ENCODE measurements at regions not wholly inside any gene's neighbourhood (a gene's known extent, or its start where the extent isn't known, plus 50 kb on each side); places are given as distances from the start of the nearest gene placed in this dataset.

DNA sequence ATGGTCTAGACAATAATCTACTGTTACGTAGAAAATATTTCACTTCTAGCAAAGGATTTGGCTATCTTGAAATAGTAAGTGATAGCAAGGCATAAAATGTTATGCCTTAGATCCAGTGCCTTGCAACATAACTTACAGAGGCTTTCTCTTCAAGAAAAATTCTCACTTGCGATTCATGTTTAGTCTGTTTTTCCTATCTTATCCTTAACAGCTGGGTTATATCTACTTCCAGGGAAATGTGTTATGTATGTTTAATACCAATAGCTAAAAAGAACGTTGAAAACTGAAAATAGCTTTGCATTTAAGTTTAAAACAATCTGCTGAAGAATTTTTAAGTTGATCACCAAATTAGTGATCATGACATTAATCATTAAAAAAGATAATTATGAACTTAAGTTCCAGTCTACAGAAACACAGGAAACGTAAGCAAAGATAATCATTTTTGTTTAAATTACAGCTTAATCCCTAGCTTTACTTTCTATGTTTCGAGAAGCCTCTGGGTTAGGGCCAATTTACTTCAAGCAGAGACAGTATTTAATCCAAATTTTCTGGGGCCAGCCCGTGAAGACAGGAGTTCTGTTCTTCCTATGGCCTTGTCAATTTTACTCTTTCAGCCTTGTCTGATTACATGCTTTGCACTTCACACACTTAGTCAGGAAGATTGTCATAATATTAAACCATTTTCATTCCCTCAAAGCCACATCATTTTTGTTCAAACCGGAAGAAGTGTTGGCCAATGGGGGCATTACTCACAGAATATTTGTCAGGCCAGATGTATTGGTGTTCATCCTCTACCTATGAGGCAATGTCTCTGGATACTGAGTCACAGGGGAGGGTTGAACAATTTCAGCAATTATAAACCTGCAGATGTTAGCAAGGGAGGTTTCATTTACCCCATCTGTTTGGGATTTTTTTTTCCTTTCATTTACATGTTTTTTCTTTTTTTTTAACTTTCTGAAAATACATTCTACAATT lies 1132.9 kb upstream of the ZEB2 start:
- Histone ChIP-seq H3K4me3 (ENCODE audit: low read length) (no peak overlapping the region), H3K4me1 (ENCODE audit: insufficient read depth, low read length) (no peaks in the 10 kb centered on the region), H3K9me3 (ENCODE audit: insufficient read depth, low read depth, low read length) (no peaks in the 10 kb centered on the region), H3K27ac (ENCODE audit: low read length) (no peak overlapping the region), H3K36me3 (ENCODE audit: insufficient read depth, low read depth, low read length) (no peaks in the 10 kb centered on the region), H3K27me3 (ENCODE audit: insufficient read depth, low read length) (no peaks in the 10 kb centered on the region), H3K9ac (ENCODE audit: low read depth, low read length) (no peak overlapping the region)

DNA sequence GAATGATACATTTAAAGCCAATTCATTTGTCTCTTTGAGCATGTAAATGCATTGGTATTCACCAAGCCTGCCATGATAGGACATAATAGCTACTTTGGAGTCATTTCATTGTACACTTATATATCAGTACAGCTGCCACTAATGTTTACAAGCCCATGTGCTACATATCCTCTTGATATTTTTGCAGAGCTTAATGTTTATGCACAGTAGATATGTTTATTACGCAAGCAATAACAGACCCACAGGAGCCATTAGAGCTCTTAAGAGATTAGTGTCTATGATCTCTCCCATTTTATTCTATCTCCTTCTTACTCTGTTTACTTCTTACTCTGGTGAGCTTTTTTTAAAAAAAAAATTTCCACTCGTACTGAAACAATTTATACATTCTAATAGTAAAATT lies 1132.1 kb upstream of the ZEB2 start:
- no peak overlapping the region for H3K9ac ChIP-seq (ENCODE audit: low read depth, low read length)
- no peaks in the 10 kb centered on the region for H3K36me3 ChIP-seq (ENCODE audit: insufficient read depth, low read depth, low read length)
- no peaks in the 10 kb centered on the region for H3K27me3 ChIP-seq (ENCODE audit: insufficient read depth, low read length)
- no peak overlapping the region for H3K27ac ChIP-seq (ENCODE audit: low read length)
- H3K9me3 ChIP-seq (ENCODE audit: insufficient read depth, low read depth, low read length), result no peaks in the 10 kb centered on the region
- no peak overlapping the region for H3K4me3 ChIP-seq (ENCODE audit: low read length)
- H3K4me1 ChIP-seq (ENCODE audit: insufficient read depth, low read length), result no peaks in the 10 kb centered on the region

DNA sequence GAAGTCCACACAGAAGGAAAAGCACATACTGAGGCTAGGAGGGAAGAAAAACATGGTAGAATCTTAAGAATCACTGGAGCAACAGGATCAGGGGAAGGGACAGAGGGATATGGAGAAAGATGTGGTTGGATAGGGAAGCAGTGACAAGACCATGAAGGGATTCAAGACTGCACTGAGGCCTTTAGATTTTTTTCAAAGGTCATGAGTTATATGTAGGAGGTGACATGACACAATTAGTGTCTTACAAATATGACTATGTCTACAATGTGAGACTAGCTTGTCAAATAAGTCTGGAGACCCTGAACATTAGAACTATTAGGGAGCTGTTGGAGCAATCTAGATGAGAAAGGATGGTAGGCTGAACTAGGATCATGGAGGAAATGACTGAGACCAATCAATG lies 1130.3 kb upstream of the ZEB2 start:
- Histone ChIP-seq H3K9me3 (ENCODE audit: insufficient read depth, low read depth, low read length) (no peaks in the 10 kb centered on the region), H3K4me3 (ENCODE audit: low read length) (no peak overlapping the region), H3K36me3 (ENCODE audit: insufficient read depth, low read depth, low read length) (no peaks in the 10 kb centered on the region), H3K27me3 (ENCODE audit: insufficient read depth, low read length) (no peaks in the 10 kb centered on the region), H3K9ac (ENCODE audit: low read depth, low read length) (no peak overlapping the region), H3K27ac (ENCODE audit: low read length) (no peak overlapping the region), H3K4me1 (ENCODE audit: insufficient read depth, low read length) (no peaks in the 10 kb centered on the region)

DNA sequence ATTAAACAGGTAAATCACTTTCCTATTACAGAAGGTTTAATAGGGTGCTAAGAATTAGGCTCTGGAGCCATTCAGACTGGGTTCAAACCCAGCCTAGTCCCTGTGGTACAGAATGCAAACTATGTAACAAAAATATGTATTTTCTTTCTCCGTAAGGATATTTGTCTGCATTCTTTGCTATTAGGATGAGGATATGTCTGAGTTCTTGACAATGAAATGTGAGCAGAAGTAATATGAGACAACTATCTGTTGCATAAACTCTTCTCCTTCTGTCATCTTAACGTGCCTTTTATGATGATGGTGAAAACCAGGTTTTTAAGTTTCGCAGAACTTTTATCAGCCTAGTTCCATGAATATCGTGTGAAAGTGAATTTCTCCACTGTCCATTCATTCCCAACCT lies 1129.1 kb upstream of the ZEB2 start:
- no peak overlapping the region for H3K27ac ChIP-seq (ENCODE audit: low read length)
- no peaks in the 10 kb centered on the region for H3K36me3 ChIP-seq (ENCODE audit: insufficient read depth, low read depth, low read length)
- no peaks in the 10 kb centered on the region for H3K9me3 ChIP-seq (ENCODE audit: insufficient read depth, low read depth, low read length)
- no peak overlapping the region for H3K4me3 ChIP-seq (ENCODE audit: low read length)
- peaks cover 5% of the 10 kb centered on the region; the same call in 1 of the 2 replicates for H3K4me1 ChIP-seq (ENCODE audit: insufficient read depth, low read length)
- no peak overlapping the region for H3K9ac ChIP-seq (ENCODE audit: low read depth, low read length)
- no peaks in the 10 kb centered on the region for H3K27me3 ChIP-seq (ENCODE audit: insufficient read depth, low read length)

DNA sequence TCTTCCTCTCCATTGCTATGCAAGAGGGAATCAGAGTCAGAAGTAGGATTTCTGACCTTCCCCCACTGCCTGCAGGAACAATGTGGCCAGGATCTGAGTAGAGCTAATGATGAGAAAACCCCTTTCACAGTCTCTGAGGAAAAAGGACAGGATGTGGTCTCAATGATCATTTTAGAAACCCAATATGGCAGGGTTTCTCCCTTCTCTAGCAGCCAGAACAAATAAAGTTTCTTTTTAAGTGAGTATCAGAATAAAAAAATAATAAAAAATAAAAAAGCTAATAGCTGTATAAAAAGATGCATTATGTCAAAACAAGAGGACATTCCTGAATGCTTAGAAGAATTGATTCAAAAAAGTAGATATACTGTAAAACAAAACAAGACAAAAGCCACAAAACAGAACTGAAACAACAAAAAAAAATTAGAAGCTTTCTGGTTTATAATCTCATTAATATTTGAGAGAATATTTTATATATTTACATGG lies 1124.9 kb upstream of the ZEB2 start:
- Histone ChIP-seq H3K36me3 (ENCODE audit: insufficient read depth, low read depth, low read length) (no peaks in the 10 kb centered on the region), H3K4me1 (ENCODE audit: insufficient read depth, low read length) (peaks cover 11% of the 10 kb centered on the region), H3K9ac (ENCODE audit: low read depth, low read length) (no peak overlapping the region), H3K27ac (ENCODE audit: low read length) (no peak overlapping the region), H3K27me3 (ENCODE audit: insufficient read depth, low read length) (no peaks in the 10 kb centered on the region), H3K9me3 (ENCODE audit: insufficient read depth, low read depth, low read length) (no peaks in the 10 kb centered on the region), H3K4me3 (ENCODE audit: low read length) (no peak overlapping the region; the same call in 1 of the 2 replicates)

DNA sequence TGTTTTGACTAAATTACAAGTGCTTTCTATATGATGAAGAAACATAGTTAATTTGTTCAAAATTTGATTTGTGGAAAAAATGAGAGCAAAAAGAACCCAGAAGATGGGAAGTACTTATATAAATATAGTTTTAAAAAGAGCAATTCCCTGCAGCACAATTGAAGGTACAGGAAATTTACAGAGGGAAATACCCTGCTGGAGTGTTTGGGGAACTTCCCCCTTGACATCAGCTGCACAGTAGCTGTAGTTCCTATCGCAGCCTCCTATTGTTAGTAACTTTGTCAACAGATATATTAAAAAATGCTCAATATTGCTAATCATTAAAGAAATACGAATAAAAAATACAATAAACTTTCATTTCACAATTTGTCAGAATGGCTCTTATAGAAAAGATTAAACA lies 1118.8 kb upstream of the ZEB2 start:
- Histone ChIP-seq H3K9ac (ENCODE audit: low read depth, low read length) (no peak overlapping the region), H3K27ac (ENCODE audit: low read length) (no peak overlapping the region), H3K27me3 (ENCODE audit: insufficient read depth, low read length) (no peaks in the 10 kb centered on the region), H3K4me3 (ENCODE audit: low read length) (no peak overlapping the region), H3K9me3 (ENCODE audit: insufficient read depth, low read depth, low read length) (no peaks in the 10 kb centered on the region), H3K36me3 (ENCODE audit: insufficient read depth, low read depth, low read length) (no peaks in the 10 kb centered on the region), H3K4me1 (ENCODE audit: insufficient read depth, low read length) (peaks cover 6% of the 10 kb centered on the region)

DNA sequence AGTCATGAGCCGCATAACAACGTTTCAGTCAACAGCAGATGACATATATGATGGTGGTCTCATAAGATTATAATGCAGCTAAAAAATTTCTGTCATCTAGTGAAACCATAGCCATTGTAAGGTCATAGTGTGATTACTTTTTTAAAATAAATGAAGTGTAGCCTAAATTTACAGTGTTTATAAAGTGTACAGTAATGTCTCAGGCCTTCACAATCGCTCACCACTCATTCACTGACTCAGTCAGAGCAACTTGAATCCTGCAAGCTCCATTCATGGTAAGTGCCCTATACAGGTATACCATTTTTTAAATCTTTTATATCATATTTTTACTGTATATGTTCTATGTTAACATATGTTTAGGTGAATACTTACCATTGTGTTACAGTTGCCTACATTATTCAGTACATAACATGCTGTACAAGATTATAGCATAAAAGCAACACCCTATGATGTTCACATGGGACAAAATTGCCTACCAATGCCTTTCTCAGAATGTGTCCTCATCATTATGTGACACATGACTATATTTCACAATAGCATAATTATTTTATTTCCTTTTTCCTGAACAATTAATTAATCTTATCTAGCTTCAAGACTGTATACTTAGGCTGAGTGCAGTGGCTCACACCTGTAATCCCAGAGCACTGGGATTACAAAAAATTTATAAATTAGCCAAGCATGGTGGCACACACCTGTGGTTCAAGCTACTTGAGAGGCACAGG lies 1115.9 kb upstream of the ZEB2 start:
- no peaks in the 10 kb centered on the region for H3K27me3 ChIP-seq (ENCODE audit: insufficient read depth, low read length)
- H3K9me3 ChIP-seq (ENCODE audit: insufficient read depth, low read depth, low read length), result no peaks in the 10 kb centered on the region
- H3K4me1 ChIP-seq (ENCODE audit: insufficient read depth, low read length), result no peaks in the 10 kb centered on the region
- no peak overlapping the region for H3K9ac ChIP-seq (ENCODE audit: low read depth, low read length)
- no peak overlapping the region for H3K4me3 ChIP-seq (ENCODE audit: low read length)
- no peak overlapping the region for H3K27ac ChIP-seq (ENCODE audit: low read length)
- H3K36me3 ChIP-seq (ENCODE audit: insufficient read depth, low read depth, low read length), result no peaks in the 10 kb centered on the region

DNA sequence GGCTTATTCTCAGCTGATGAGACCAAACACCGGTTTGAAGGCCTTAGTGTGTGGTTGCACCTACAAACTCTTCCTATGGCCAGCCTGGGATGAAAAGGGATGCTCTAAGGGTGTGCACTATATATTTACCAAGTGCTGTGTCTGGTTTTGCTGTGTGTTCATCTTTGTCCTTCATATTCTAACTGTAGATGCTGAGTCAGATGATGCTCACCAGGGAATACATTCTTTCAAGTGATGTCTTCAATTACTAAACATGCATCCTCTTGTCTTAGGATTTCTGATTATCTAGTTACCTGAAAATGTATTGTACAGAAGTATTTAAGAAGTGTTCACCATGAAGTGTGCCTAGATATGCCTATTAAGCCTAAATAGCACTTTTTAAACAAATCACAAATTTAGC lies 1111.6 kb upstream of the ZEB2 start:
- Histone ChIP-seq H3K27me3 (ENCODE audit: insufficient read depth, low read length) (no peaks in the 10 kb centered on the region), H3K4me3 (ENCODE audit: low read length) (no peak overlapping the region), H3K36me3 (ENCODE audit: insufficient read depth, low read depth, low read length) (no peaks in the 10 kb centered on the region), H3K9me3 (ENCODE audit: insufficient read depth, low read depth, low read length) (no peaks in the 10 kb centered on the region), H3K27ac (ENCODE audit: low read length) (no peak overlapping the region), H3K4me1 (ENCODE audit: insufficient read depth, low read length) (no peaks in the 10 kb centered on the region), H3K9ac (ENCODE audit: low read depth, low read length) (no peak overlapping the region)

DNA sequence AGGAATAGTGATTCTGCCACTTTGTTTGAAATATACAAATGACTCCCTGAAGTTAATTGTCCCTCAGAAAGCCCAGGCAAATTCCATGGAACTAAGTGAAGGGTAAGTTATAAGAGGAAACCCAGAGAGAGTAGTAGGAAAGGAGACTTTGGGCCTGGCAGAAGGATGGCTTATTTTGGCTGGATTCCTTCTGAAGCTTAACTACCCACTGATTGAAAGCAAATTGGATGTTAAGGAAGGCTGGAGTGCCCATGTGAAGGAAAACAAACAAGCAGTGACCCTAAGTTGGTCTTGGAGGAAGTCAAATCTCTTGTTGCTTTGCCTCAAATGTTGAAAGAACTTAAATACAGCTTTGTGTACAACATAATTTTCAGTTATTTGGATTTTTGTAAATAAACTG lies 1106.4 kb upstream of the ZEB2 start:
- H3K36me3 ChIP-seq (ENCODE audit: insufficient read depth, low read depth, low read length), result no peaks in the 10 kb centered on the region
- no peak overlapping the region for H3K4me3 ChIP-seq (ENCODE audit: low read length)
- H3K27ac ChIP-seq (ENCODE audit: low read length), result no peak overlapping the region
- H3K9ac ChIP-seq (ENCODE audit: low read depth, low read length), result no peak overlapping the region
- H3K27me3 ChIP-seq (ENCODE audit: insufficient read depth, low read length), result no peaks in the 10 kb centered on the region
- H3K9me3 ChIP-seq (ENCODE audit: insufficient read depth, low read depth, low read length), result no peaks in the 10 kb centered on the region
- no peaks in the 10 kb centered on the region for H3K4me1 ChIP-seq (ENCODE audit: insufficient read depth, low read length)

DNA sequence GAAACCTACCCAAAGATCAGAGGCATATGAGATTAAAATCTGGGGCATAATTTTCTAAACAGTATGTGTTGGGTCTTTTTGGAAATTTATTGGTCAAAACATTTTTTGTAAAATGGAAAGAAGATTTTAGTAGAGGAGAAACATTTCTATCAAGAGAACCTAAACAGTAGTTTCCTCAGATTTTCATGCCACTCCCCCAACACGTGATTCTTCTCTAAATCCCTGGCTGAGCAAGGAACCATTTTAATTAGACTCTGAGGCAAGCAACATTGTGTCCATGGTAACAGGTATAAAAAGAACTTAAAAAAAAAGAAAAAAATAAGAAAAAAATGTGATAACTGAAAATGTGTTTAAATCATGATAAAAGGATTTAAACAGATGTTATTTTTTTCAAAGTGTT lies 1105.2 kb upstream of the ZEB2 start:
- Histone ChIP-seq H3K9ac (ENCODE audit: low read depth, low read length) (no peak overlapping the region), H3K4me3 (ENCODE audit: low read length) (no peak overlapping the region), H3K4me1 (ENCODE audit: insufficient read depth, low read length) (no peaks in the 10 kb centered on the region), H3K27ac (ENCODE audit: low read length) (no peak overlapping the region), H3K9me3 (ENCODE audit: insufficient read depth, low read depth, low read length) (no peaks in the 10 kb centered on the region), H3K27me3 (ENCODE audit: insufficient read depth, low read length) (no peaks in the 10 kb centered on the region), H3K36me3 (ENCODE audit: insufficient read depth, low read depth, low read length) (no peaks in the 10 kb centered on the region)

DNA sequence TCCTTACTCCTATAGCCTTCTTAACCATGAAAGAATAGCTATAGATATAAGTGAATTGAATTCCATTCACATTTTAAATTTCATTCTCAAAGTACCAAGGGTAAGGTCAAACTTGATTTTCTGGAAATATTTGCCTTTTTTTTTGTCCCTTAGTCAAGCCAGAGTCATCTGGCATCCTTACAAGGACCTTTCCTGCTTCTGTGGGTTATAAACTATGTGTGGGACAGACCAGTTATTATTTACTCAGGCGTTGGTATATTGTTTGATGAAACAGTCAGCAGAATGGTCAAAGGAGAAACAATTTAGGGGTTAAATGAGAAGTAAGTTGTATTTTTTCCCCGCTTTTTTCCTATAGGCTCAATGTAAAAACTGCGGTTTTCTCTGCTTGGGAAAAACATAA lies 1103.2 kb upstream of the ZEB2 start:
- Histone ChIP-seq H3K9ac (ENCODE audit: low read depth, low read length) (no peak overlapping the region), H3K4me1 (ENCODE audit: insufficient read depth, low read length) (no peaks in the 10 kb centered on the region), H3K4me3 (ENCODE audit: low read length) (no peak overlapping the region), H3K27me3 (ENCODE audit: insufficient read depth, low read length) (no peaks in the 10 kb centered on the region), H3K36me3 (ENCODE audit: insufficient read depth, low read depth, low read length) (no peaks in the 10 kb centered on the region), H3K27ac (ENCODE audit: low read length) (no peak overlapping the region), H3K9me3 (ENCODE audit: insufficient read depth, low read depth, low read length) (no peaks in the 10 kb centered on the region)

DNA sequence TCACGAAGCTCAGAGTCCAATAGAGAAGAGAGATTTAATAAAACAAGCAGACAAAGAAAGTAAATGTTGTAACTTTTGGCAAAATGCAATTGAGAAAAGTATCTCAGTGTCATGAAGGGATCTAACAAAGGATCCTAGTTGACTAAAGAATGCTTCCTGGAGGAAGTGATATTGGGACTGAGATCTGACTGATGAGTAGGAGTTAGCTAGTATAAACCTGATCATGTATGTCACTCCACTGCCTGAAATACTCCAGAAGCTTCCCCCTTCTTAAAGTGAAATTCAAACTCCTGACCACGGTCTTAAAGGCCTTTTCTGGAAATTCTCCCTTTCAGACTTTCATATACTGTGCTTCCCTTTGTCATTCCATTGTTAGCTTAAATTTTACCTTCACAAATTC lies 1102.4 kb upstream of the ZEB2 start:
- no peaks in the 10 kb centered on the region for H3K27me3 ChIP-seq (ENCODE audit: insufficient read depth, low read length)
- no peaks in the 10 kb centered on the region for H3K9me3 ChIP-seq (ENCODE audit: insufficient read depth, low read depth, low read length)
- no peaks in the 10 kb centered on the region for H3K4me1 ChIP-seq (ENCODE audit: insufficient read depth, low read length)
- no peaks in the 10 kb centered on the region for H3K36me3 ChIP-seq (ENCODE audit: insufficient read depth, low read depth, low read length)
- H3K27ac ChIP-seq (ENCODE audit: low read length), result no peak overlapping the region
- no peak overlapping the region for H3K9ac ChIP-seq (ENCODE audit: low read depth, low read length)
- H3K4me3 ChIP-seq (ENCODE audit: low read length), result no peak overlapping the region
